ENCODE measurements at regions not wholly inside any gene's neighbourhood (a gene's known extent, or its start where the extent isn't known, plus 50 kb on each side); places are given as distances from the start of the nearest gene placed in this dataset.

DNA sequence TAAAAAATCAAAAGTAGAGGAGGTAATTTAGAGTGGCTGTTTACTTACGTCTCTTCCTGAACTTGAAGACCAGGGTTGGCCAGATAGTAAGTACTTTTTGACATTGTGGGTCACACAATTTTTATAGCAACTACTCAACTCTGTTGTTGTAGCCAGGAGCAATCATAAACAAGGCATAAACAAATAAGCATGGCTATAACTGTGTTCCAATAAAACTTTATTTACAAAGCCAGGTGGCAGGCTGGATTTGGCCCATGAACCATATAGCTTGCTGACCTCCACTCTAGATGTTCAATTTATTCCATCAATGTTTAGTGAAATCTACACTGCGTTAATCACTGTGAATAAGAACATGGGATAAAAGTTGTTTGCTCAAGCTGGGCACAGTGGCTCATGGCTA is 500.4 kb upstream of the ERCC4 start:
- DNase-seq = no peak
- no peaks in the 10 kb centered on the region for H3K36me3 Mint-ChIP-seq
- no peak for ATAC-seq
- H3K9me3 Mint-ChIP-seq = peaks cover 0 to 10% (median 0%) of the 10 kb centered on the region in 9 donors
- no peak overlapping the region for H3K27ac Mint-ChIP-seq
- no peak overlapping the region for H3K4me3 Mint-ChIP-seq
- peaks cover 0 to 18% (median 2%) of the 10 kb centered on the region in 5 donors for H3K27me3 Mint-ChIP-seq
- H3K4me1 Mint-ChIP-seq = no peaks in the 10 kb centered on the region
- POLR2A ChIA-PET = no interaction called here

DNA sequence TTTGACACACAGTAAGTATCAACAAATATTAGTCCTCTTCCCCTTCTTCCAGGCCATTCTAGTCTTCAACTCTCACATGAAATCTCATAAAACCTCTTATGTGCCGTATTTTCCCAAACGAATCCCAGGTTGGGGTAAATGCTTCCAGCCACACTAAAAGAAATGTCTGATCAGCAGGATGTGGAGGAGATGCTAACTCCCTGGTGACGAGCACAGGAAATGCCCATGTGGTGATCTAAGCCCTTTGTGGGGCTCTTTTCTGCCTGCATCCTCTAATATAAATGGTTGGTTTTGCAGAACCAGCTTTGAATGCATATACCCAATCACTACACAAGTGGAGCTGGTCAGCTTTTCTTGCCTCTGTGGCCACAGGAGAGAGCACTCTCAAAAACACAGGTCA is 498.2 kb upstream of the ERCC4 start:
- ATAC-seq (no peak), DNase-seq (no peak)
- POLR2A ChIA-PET = no interaction called here
- Mint-ChIP-seq H3K4me1 (peaks cover 0 to 2% (median 0%) of the 10 kb centered on the region in 4 donors), H3K36me3 (no peaks in the 10 kb centered on the region), H3K4me3 (no peak overlapping the region), H3K9me3 (peaks cover 0 to 9% (median 3%) of the 10 kb centered on the region in 9 donors), H3K27ac (no peak overlapping the region), H3K27me3 (peaks cover 0 to 18% (median 0%) of the 10 kb centered on the region in 5 donors)

DNA sequence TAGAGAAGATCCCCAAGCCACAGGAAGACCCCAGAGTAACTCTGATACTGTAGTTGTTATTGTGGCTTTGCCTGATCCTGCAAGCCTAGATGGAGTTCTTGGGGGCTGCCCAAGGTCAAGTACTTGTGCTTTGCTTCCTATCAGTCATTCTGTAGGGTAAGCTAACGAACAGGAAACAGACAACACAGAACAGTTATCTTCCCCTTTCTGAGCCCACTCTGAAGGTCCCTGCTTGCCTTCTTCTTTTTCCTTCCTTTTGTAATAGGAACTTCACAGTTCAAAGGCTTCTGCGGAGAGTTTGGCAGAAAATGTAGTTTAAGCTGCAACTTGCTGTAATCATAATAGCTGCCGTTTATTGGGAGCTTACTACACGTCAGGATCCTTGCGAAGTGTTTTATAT is 494.1 kb upstream of the ERCC4 start:
- Mint-ChIP-seq H3K4me3 (no peak overlapping the region), H3K9me3 (peaks cover 0 to 23% (median 6%) of the 10 kb centered on the region in 9 donors), H3K4me1 (peaks cover 0 to 2% (median 0%) of the 10 kb centered on the region in 4 donors), H3K27me3 (peaks cover 0 to 18% (median 2%) of the 10 kb centered on the region in 5 donors), H3K27ac (no peak overlapping the region), H3K36me3 (no peaks in the 10 kb centered on the region)
- DNase-seq = no peak
- POLR2A ChIA-PET = no interaction called here
- ATAC-seq = no peak

DNA sequence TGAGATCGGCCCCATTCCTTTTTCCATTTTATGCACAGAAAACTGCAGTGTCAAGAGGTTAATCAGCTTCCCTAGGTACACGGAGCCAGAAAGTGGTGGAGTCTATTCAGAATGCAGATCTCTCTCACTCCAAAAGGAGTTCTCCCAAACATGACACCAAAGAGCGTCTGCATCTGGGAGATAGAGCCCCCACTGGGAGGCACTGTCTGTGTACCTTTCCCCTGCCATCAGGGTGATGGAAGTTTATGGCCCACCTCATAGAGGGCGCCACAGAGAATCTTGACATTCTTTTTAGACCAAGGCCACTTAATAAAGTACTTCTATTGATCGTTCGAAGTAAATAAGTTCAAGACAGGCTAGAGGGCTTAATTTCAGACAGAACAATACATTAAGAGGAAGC is 493.7 kb upstream of the ERCC4 start:
- H3K4me3 Mint-ChIP-seq = no peak overlapping the region
- H3K9me3 Mint-ChIP-seq = peaks cover 0 to 23% (median 6%) of the 10 kb centered on the region in 9 donors
- ATAC-seq (no peak), DNase-seq (no peak)
- H3K36me3 Mint-ChIP-seq = no peaks in the 10 kb centered on the region
- peaks cover 0 to 2% (median 0%) of the 10 kb centered on the region in 4 donors for H3K4me1 Mint-ChIP-seq
- POLR2A ChIA-PET = no interaction called here
- H3K27ac Mint-ChIP-seq = no peak overlapping the region
- peaks cover 0 to 18% (median 2%) of the 10 kb centered on the region in 5 donors for H3K27me3 Mint-ChIP-seq

DNA sequence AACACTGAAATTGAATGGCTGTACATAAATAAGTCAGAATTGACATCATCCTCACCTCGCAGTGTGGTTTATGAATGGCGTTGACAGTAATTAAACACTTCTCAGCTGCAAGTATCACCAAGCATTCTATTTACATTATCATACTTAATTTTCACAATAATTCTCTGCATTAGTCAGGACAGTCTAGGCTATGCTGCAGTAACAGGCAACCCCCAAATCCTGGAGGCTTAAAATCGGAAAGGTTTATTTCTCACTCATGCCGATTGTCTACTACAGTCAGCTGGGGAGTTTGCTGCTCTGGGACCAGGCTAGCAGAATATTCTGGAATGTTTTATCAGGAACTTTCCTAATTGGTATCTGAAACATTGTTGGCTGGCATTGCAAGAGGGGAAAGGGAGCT is 493.2 kb upstream of the ERCC4 start:
- Mint-ChIP-seq H3K4me3 (no peak overlapping the region), H3K4me1 (peaks cover 0 to 2% (median 0%) of the 10 kb centered on the region in 4 donors), H3K27me3 (peaks cover 0 to 18% (median 2%) of the 10 kb centered on the region in 5 donors), H3K36me3 (no peaks in the 10 kb centered on the region), H3K27ac (no peak overlapping the region), H3K9me3 (peaks cover 0 to 23% (median 6%) of the 10 kb centered on the region in 9 donors)
- DNase-seq (no peak), ATAC-seq (no peak)
- POLR2A ChIA-PET = no interaction called here

DNA sequence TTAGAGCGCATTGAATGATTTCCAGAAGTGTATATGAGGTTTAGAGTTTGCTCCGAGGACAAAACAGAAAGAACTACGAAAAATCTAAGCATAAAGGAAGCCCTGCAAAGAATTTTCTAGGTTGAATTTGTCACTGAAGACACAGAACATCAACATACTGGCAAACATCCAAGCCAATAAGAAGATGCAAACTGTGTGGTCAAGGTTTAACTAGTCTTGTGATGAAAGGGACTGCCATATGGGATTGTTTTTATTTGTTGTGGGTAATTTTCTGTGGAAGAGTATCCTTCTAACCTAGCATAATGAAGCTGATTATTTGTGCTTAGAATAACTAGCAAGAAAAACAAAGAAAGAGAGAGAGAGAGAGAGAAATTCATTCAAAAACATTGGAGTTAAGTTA is 492.0 kb upstream of the ERCC4 start:
- H3K27me3 Mint-ChIP-seq = peaks cover 0 to 17% (median 2%) of the 10 kb centered on the region in 5 donors
- no peak overlapping the region for H3K4me3 Mint-ChIP-seq
- no peak overlapping the region for H3K27ac Mint-ChIP-seq
- peaks cover 0 to 2% (median 0%) of the 10 kb centered on the region in 4 donors for H3K4me1 Mint-ChIP-seq
- DNase-seq (no peak), ATAC-seq (no peak)
- no peaks in the 10 kb centered on the region for H3K36me3 Mint-ChIP-seq
- POLR2A ChIA-PET = no interaction called here
- H3K9me3 Mint-ChIP-seq = peaks cover 0 to 23% (median 6%) of the 10 kb centered on the region in 9 donors

DNA sequence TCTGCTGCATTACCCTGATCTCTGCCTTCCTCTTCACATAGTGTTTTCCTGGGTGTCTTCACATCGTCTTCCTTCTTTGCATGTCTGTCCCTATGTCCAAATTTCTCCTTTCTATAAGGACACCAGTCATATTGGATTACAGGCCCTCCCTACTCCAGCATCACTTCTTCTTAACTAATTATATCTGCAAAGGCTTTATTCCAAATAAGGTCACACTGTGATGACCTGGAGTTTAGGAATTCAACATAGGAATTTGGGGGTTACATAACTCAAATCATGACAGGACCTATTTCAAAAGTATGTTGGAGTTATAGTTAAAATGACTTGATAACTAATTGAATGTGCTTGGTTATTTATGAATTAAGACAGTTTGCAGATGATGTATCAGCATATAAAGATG is 490.5 kb upstream of the ERCC4 start:
- no peak for ATAC-seq
- peaks cover 0 to 5% (median 2%) of the 10 kb centered on the region in 5 donors for H3K27me3 Mint-ChIP-seq
- no peak overlapping the region for H3K4me3 Mint-ChIP-seq
- no peaks in the 10 kb centered on the region for H3K36me3 Mint-ChIP-seq
- H3K27ac Mint-ChIP-seq = no peak overlapping the region
- DNase-seq = no peak
- H3K9me3 Mint-ChIP-seq = peaks cover 0 to 23% (median 6%) of the 10 kb centered on the region in 9 donors
- peaks cover 0 to 2% (median 0%) of the 10 kb centered on the region in 4 donors for H3K4me1 Mint-ChIP-seq
- POLR2A ChIA-PET = no interaction called here

DNA sequence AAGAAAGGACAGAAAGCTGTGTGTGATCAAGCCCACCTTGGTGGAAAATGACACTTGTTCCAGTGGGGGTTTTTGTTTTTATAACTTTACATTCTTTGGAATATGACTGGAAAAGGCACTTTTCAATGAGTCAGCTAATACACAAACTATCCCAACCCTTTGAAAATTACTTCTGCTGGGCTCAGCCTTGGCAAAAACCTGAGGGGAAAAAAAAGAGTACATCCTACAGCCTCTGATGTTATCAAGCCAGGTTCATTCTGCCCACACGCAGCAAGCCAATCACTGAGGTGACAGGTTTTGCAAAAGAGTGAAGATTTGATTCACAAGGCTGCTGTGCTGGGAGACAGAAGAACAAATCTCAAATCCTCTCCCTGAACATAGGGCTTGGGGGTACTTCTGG is 484.5 kb upstream of the ERCC4 start:
- H3K9me3 Mint-ChIP-seq = peaks cover 0 to 7% (median 0%) of the 10 kb centered on the region in 9 donors
- H3K36me3 Mint-ChIP-seq = no peaks in the 10 kb centered on the region
- ATAC-seq (no peak), DNase-seq (no peak)
- H3K4me3 Mint-ChIP-seq = no peak overlapping the region
- H3K4me1 Mint-ChIP-seq = no peaks in the 10 kb centered on the region
- POLR2A ChIA-PET = no interaction called here
- no peak overlapping the region for H3K27ac Mint-ChIP-seq
- H3K27me3 Mint-ChIP-seq = peaks cover 0 to 3% (median 0%) of the 10 kb centered on the region in 5 donors

DNA sequence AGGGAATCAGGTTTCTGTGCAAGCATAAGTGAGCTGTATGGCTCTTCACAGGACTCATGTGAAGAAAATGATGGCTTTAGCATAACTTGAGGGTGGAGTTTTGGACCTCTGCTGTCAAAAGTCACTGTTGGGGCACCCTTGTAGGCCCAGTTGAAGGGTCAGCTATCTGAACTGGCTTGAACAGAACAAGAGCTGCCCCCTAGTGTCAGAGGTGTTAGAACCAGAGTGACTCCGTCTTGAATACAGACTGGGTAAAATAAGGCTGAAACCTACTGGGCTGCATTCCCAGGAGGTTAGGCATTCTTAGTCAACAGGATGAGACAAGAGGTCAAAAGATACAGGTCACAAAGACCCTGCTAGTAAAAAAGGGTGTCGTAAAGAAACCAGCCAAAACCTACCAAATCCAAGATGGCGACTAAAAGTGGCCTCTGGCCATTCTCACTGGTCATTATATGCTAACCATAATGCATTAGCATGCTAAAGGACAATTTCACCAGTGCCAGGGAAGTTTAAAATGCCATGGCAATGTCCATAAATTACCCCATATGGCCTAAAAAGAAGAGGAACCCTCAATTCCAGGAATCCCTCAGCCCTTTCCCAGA is 484.0 kb upstream of the ERCC4 start:
- Mint-ChIP-seq H3K9me3 (peaks cover 0 to 7% (median 0%) of the 10 kb centered on the region in 9 donors), H3K27me3 (peaks cover 0 to 3% (median 0%) of the 10 kb centered on the region in 5 donors), H3K27ac (no peak overlapping the region), H3K36me3 (no peaks in the 10 kb centered on the region), H3K4me3 (no peak overlapping the region), H3K4me1 (no peaks in the 10 kb centered on the region)
- no peak for DNase-seq
- ATAC-seq = no peak
- POLR2A ChIA-PET = no interaction called here

DNA sequence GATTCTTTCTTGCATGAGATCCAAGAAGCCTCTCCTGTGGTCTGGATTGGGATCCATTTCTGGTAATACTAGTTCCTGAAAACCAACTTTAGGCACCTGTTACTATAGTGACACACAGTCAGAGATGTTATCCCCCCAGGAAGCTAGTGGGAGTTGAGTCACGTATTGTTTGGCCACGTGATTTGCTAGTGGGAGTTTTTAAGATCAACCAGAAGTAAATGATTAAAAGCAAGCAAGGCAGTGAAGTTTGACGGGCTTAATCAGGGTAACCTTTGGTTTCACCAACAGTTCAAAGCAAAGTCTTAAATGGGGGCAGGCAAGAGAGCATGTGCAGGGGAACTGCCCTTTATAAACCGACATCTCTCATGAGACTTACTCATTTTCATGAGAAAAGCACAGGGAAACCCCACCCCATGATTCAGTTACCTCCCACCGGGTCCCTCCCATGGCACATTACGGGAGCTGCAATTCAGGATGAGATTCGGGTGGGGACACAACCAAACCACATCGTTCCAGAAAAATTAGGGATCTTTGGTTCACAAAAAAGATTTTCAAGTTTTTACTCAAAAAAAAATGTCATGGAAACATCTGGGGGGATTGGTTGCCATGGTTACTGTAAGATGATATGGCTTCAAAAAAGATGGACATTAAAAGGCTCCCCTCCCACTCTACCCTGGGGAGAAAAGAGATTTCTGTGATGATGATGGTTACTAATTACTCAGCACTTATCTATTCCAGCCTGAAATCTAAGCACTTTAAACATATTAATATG is 483.1 kb upstream of the ERCC4 start:
- ATAC-seq (no peak), DNase-seq (no peak)
- H3K4me1 Mint-ChIP-seq = no peaks in the 10 kb centered on the region
- H3K36me3 Mint-ChIP-seq = no peaks in the 10 kb centered on the region
- H3K27ac Mint-ChIP-seq = no peak overlapping the region
- peaks cover 0 to 7% (median 0%) of the 10 kb centered on the region in 9 donors for H3K9me3 Mint-ChIP-seq
- POLR2A ChIA-PET = no interaction called here
- no peak overlapping the region for H3K4me3 Mint-ChIP-seq
- peaks cover 0 to 3% (median 0%) of the 10 kb centered on the region in 5 donors for H3K27me3 Mint-ChIP-seq

DNA sequence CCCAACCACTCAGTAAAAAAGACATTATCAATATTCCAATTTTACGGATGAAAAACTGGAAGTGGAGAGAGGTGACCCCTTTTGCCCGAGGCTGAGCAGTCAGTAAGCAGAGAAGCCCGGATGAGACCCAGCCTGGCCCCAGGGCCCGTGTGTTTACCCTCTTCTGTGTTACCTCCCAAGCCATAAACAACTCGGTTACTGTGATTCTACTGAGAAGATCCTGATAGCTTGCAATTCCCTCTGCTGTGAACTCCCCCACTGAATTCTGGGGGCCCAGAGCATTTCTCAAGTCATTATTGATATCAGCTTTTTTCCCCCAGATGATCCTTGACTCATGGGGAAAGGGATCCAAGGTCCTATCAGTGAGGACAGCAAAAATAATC is 482.6 kb upstream of the ERCC4 start:
- DNase-seq (no peak), ATAC-seq (no peak)
- Mint-ChIP-seq H3K4me3 (no peak overlapping the region), H3K9me3 (peaks cover 0 to 7% (median 0%) of the 10 kb centered on the region in 9 donors), H3K27me3 (peaks cover 0 to 3% (median 0%) of the 10 kb centered on the region in 5 donors), H3K27ac (no peak overlapping the region), H3K4me1 (no peaks in the 10 kb centered on the region), H3K36me3 (no peaks in the 10 kb centered on the region)
- POLR2A ChIA-PET = no interaction called here

DNA sequence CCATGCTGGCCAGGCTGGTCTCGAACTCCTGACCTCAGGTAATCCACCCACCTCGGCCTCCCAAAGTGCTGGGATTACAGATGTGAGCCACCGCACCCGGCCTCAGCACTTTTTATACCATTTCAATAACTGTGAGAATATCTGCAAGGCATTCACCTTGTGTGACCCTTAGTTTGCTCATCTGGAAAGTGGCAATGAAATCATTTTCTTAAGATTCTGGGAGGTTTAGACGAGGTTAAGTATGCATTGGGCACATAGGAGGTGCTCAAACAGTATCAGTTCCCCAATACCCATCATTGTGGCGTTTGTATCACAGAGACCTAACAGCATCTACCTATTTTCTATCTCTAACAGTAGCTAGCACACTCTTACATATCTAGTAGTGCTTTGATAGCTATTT is 481.9 kb upstream of the ERCC4 start:
- ATAC-seq = no peak
- Mint-ChIP-seq H3K36me3 (no peaks in the 10 kb centered on the region), H3K27ac (no peak overlapping the region), H3K27me3 (peaks cover 0 to 3% (median 0%) of the 10 kb centered on the region in 5 donors), H3K4me3 (no peak overlapping the region), H3K9me3 (peaks cover 0 to 5% (median 0%) of the 10 kb centered on the region in 9 donors), H3K4me1 (no peaks in the 10 kb centered on the region)
- POLR2A ChIA-PET = no interaction called here
- DNase-seq = no peak

DNA sequence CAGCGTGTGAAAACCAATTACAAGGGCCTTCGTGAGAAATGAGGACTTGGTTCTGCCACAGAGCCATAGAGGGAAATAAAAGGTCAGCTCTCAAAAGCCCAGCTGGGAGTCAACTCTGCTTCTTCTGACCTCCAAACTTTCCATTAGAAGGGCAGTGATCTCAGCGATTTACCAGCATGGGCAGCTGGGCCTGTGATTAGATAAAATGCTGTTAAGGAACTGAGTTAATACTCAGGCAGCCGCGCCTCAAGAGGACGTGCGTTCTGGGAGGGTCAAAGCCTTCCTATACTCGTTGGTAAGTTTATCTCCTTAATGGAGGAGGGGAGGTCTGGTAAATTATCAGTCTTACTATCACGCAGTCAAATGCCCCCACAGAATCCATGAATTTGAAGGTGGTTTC is 480.2 kb upstream of the ERCC4 start:
- no peak overlapping the region for H3K27ac Mint-ChIP-seq
- POLR2A ChIA-PET = no interaction called here
- H3K4me3 Mint-ChIP-seq = no peak overlapping the region
- H3K36me3 Mint-ChIP-seq = no peaks in the 10 kb centered on the region
- peaks cover 0 to 9% (median 3%) of the 10 kb centered on the region in 5 donors for H3K27me3 Mint-ChIP-seq
- no peak for DNase-seq
- no peak for ATAC-seq
- H3K9me3 Mint-ChIP-seq = peaks cover 0 to 5% (median 0%) of the 10 kb centered on the region in 9 donors
- H3K4me1 Mint-ChIP-seq = no peaks in the 10 kb centered on the region
